ENCODE measurements at regions not wholly inside any gene's neighbourhood (a gene's known extent, or its start where the extent isn't known, plus 50 kb on each side); places are given as distances from the start of the nearest gene placed in this dataset.

GRCh38 chr20:59411589-59411988, 111.2 kb downstream of the EDN3 start:
- no peak overlapping the region for H2BK20ac ChIP-seq (ENCODE audit: low read length)
- 85% methylated on average over 7 of the region's 7 CpGs; no CpG with 5 or more reads in 1 of the 2 experiments for WGBS, 2 experiments (ENCODE audit: extremely low coverage in 1 of 2, insufficient coverage in 1 of 2, insufficient read length in 1 of 2, insufficient replicate concordance in 2 of 2, low coverage in 1 of 2, low lambda C conversion rate in 2 of 2, missing lambda C conversion rate in 1 of 2)

More at GRCh38 chr20:59411589-59411988, 111.2 kb downstream of the EDN3 start:
- Histone ChIP-seq H3K4me2 (ENCODE audit: insufficient read depth in 1 of 2, low read depth in 2 of 2, low read length in 2 of 2) (no peak overlapping the region), H2BK15ac (ENCODE audit: low read length) (no peak overlapping the region), H2BK5ac (ENCODE audit: low read depth, low read length) (no peak overlapping the region), H2AK5ac (ENCODE audit: low read depth, low read length) (no peak overlapping the region), H4K91ac (replicated peaks; ENCODE audit: insufficient read length, low read length) (no peak overlapping the region), H2AFZ (ENCODE audit: low read length) (no peak overlapping the region), H3K4me1 (replicated peaks in 1 of 4; ENCODE audit: control insufficient read depth in 3 of 4, insufficient read depth in 4 of 4, low read length in 3 of 4) (0 out of 7 replicates have a peak, but pooled peaks cover 0 to 3% (median 0%) of the 10 kb centered on the region in 4 experiments), H3K36me3 (ENCODE audit: control insufficient read depth in 2 of 4, insufficient read depth in 4 of 4, low read length in 3 of 4) (no peaks in the 10 kb centered on the region), H2BK120ac (replicated peaks; ENCODE audit: low read depth, low read length) (no peak overlapping the region), H2BK12ac (ENCODE audit: low read depth, low read length) (no peak overlapping the region), H3K56ac (replicated peaks; ENCODE audit: insufficient read length, low read depth, low read length) (no peak overlapping the region), H3K14ac (ENCODE audit: insufficient read length) (no peak overlapping the region), H4K8ac (ENCODE audit: extremely low read depth, insufficient read depth, low read length) (no peak overlapping the region), H3K4ac (replicated peaks; ENCODE audit: insufficient read length, low read depth, low read length) (no peak overlapping the region), H3K79me2 (ENCODE audit: control insufficient read depth in 1 of 2, insufficient read depth in 2 of 2, low read length in 2 of 2) (no peaks in the 10 kb centered on the region), H3K27ac (ENCODE audit: low read depth, low read length) (no peak overlapping the region), H3K9me3 (ENCODE audit: insufficient read depth in 2 of 2, low read depth in 1 of 2, low read length in 1 of 2) (peaks cover 0 to 5% of the 10 kb centered on the region in 2 experiments; a peak in 2 of 4 replicates), H3K79me1 (ENCODE audit: low read depth, low read length) (no peaks in the 10 kb centered on the region), H3K18ac (ENCODE audit: extremely low read depth, low read length) (no peak overlapping the region), H3K23me2 (ENCODE audit: low read depth, low read length) (no peaks in the 10 kb centered on the region), H4K20me1 (replicated peaks in 1 of 2; ENCODE audit: control insufficient read depth in 1 of 2, insufficient read depth in 2 of 2, low read length in 2 of 2) (no peaks in the 10 kb centered on the region), H3K27me3 (replicated peaks in 1 of 4; ENCODE audit: control insufficient read depth in 3 of 4, extremely low read depth in 1 of 4, insufficient read depth in 3 of 4, low read length in 3 of 4) (no peaks in the 10 kb centered on the region), H3K23ac (ENCODE audit: insufficient read length) (no peak overlapping the region), H3K9ac (replicated peaks in 1 of 4; ENCODE audit: extremely low read depth in 1 of 4, low read depth in 3 of 4, low read length in 3 of 4) (no peak overlapping the region), H4K5ac (ENCODE audit: insufficient read length, low read depth, low read length) (no peak overlapping the region), H3K4me3 (ENCODE audit: extremely low read depth in 1 of 4, insufficient read depth in 2 of 4, low read depth in 3 of 4, low read length in 4 of 4) (no peak overlapping the region)
- DNase-seq (ENCODE audit: low read depth in 1 of 2, low spot score in 2 of 2) (no peak), FAIRE-seq (no peak)
- CTCF ChIA-PET (ENCODE audit: partially characterized antibody), result interaction anchor here (1.0 to 2.0 kb wide), 3 partner anchors 44 to 49 kb away, joined by 4 to 6 read pairs (median 4); no protein-coding TSS in a partner anchor
- no peak for TF ChIP-seq ATF3 (IDR thresholded peaks at IDR 0.05; ENCODE audit: insufficient read depth, low read depth, low read length)
- no peak for TF ChIP-seq SAP30 (IDR thresholded peaks at IDR 0.05; ENCODE audit: insufficient read depth, insufficient replicate concordance, low read length)
- no peak for TF ChIP-seq KDM4A (IDR thresholded peaks at IDR 0.05; ENCODE audit: low read depth, low read length, severe bottlenecking)
- no peak for TF ChIP-seq BACH1 (IDR thresholded peaks at IDR 0.05; ENCODE audit: low read length)
- no peak for TF ChIP-seq JUN (IDR thresholded peaks at IDR 0.05; ENCODE audit: low read depth, low read length)
- no peak for TF ChIP-seq ZNF274 (IDR thresholded peaks at IDR 0.05; ENCODE audit: borderline replicate concordance, extremely low read depth, low read length)
- POLR2A ChIA-PET (ENCODE audit: partially characterized antibody), result no interaction called here
